DMS114 treated with DMSO at 0.1 percent for 48 hours (cell line): ENCODE measurements at regions not wholly inside any gene's neighbourhood (a gene's known extent, or its start where the extent isn't known, plus 50 kb on each side); places are given as distances from the start of the nearest gene placed in this dataset.

Experiments
- DNase-seq: peaks from one replicate; lab custom pipeline; 2025; ENCODE audit not compliant: unreplicated experiment; lab: John Stamatoyannopoulos, UW

- DNase-seq, result no peak
These were observed 1138.2 kb upstream of the TMEFF2 start for GRCh38 chr2:193332941-193333340.

GRCh38 chr2:193331676-193332075 lies 1136.9 kb upstream of the TMEFF2 start:
- DNase-seq, result no peak

- no peak for DNase-seq
These were observed 1131.6 kb upstream of the TMEFF2 start for GRCh38 chr2:193326296-193326695.

- no peak for DNase-seq
These were observed 1120.8 kb upstream of the TMEFF2 start for GRCh38 chr2:193315428-193316091.

- no peak for DNase-seq
These were observed 1108.7 kb upstream of the TMEFF2 start for GRCh38 chr2:193303464-193303863.

- no peak for DNase-seq
These were observed 1099.6 kb upstream of the TMEFF2 start for GRCh38 chr2:193294371-193294770.

GRCh38 chr2:193279361-193279760 lies 1084.6 kb upstream of the TMEFF2 start:
- DNase-seq, result no peak

GRCh38 chr2:193276988-193277387 lies 1082.3 kb upstream of the TMEFF2 start:
- no peak for DNase-seq

GRCh38 chr2:193276560-193276959 lies 1081.8 kb upstream of the TMEFF2 start:
- DNase-seq, result no peak

GRCh38 chr2:193276069-193276468 lies 1081.3 kb upstream of the TMEFF2 start:
- DNase-seq, result no peak

GRCh38 chr2:193272011-193272410 lies 1077.3 kb upstream of the TMEFF2 start:
- DNase-seq, result no peak

GRCh38 chr2:193270816-193271215 lies 1076.1 kb upstream of the TMEFF2 start:
- no peak for DNase-seq

GRCh38 chr2:193267496-193268002 lies 1072.8 kb upstream of the TMEFF2 start:
- no peak for DNase-seq

- no peak for DNase-seq
These were observed 1058.3 kb upstream of the TMEFF2 start for GRCh38 chr2:193253014-193253530.

GRCh38 chr2:193251909-193252308 lies 1057.2 kb upstream of the TMEFF2 start:
- no peak for DNase-seq

- DNase-seq, result no peak
These were observed 1055.7 kb upstream of the TMEFF2 start for GRCh38 chr2:193250389-193250788.

- DNase-seq, result no peak
These were observed 1046.0 kb upstream of the TMEFF2 start for GRCh38 chr2:193240752-193241151.

- no peak for DNase-seq
These were observed 1036.9 kb upstream of the TMEFF2 start for GRCh38 chr2:193231634-193232033.

GRCh38 chr2:193228276-193228675 lies 1033.5 kb upstream of the TMEFF2 start:
- DNase-seq, result no peak

GRCh38 chr2:193222454-193222853 lies 1027.7 kb upstream of the TMEFF2 start:
- DNase-seq, result no peak

GRCh38 chr2:193219413-193219812 lies 1024.7 kb upstream of the TMEFF2 start:
- DNase-seq, result no peak

GRCh38 chr2:193201583-193201982 lies 1006.9 kb upstream of the TMEFF2 start:
- no peak for DNase-seq

GRCh38 chr2:193199322-193199721 lies 1004.6 kb upstream of the TMEFF2 start:
- DNase-seq, result no peak
